ENCODE measurements at regions not wholly inside any gene's neighbourhood (a gene's known extent, or its start where the extent isn't known, plus 50 kb on each side); places are given as distances from the start of the nearest gene placed in this dataset.

- no peak for DNase-seq (ENCODE audit: low read depth in 4 of 6, low spot score in 6 of 6)
- Histone ChIP-seq H3K9me3 (ENCODE audit: control insufficient read depth, insufficient read depth, low read length) (no peaks in the 10 kb centered on the region), H3K27me3 (ENCODE audit: control insufficient read depth, insufficient read depth, low read length) (no peaks in the 10 kb centered on the region), H3K36me3 (ENCODE audit: control insufficient read depth, insufficient read depth, low read length) (no peaks in the 10 kb centered on the region), H3K4me1 (ENCODE audit: control insufficient read depth, insufficient read depth, low read length) (no peaks in the 10 kb centered on the region), H3K4me3 (ENCODE audit: low read depth, low read length) (no peak overlapping the region), H3K27ac (ENCODE audit: low read depth, low read length) (no peak overlapping the region)
- WGBS (ENCODE audit: insufficient coverage): 50% methylated on average over 3 of the region's 4 CpGs
These were observed 162.9 kb upstream of the GJB5 start for GRCh38 chr1:34591751-34592629.

GRCh38 chr1:34597877-34598514, 156.9 kb upstream of the GJB5 start:
- Histone ChIP-seq H3K36me3 (ENCODE audit: control insufficient read depth, insufficient read depth, low read length) (no peaks in the 10 kb centered on the region), H3K4me1 (ENCODE audit: control insufficient read depth, insufficient read depth, low read length) (peaks cover 5% of the 10 kb centered on the region), H3K4me3 (ENCODE audit: low read depth, low read length) (no peak overlapping the region), H3K27me3 (ENCODE audit: control insufficient read depth, insufficient read depth, low read length) (no peaks in the 10 kb centered on the region), H3K9me3 (ENCODE audit: control insufficient read depth, insufficient read depth, low read length) (no peaks in the 10 kb centered on the region), H3K27ac (ENCODE audit: low read depth, low read length) (no peak overlapping the region)
- peak; percentile 26 to 92 (median 59) for DNase-seq (ENCODE audit: low read depth in 4 of 6, low spot score in 6 of 6)
- 0% methylated on average over 1 of the region's 5 CpGs for WGBS (ENCODE audit: insufficient coverage)

- Histone ChIP-seq H3K9me3 (ENCODE audit: control insufficient read depth, insufficient read depth, low read length) (no peaks in the 10 kb centered on the region), H3K27me3 (ENCODE audit: control insufficient read depth, insufficient read depth, low read length) (no peaks in the 10 kb centered on the region), H3K36me3 (ENCODE audit: control insufficient read depth, insufficient read depth, low read length) (no peaks in the 10 kb centered on the region), H3K4me1 (ENCODE audit: control insufficient read depth, insufficient read depth, low read length) (peaks cover under 1% of the 10 kb centered on the region), H3K4me3 (ENCODE audit: low read depth, low read length) (no peak overlapping the region), H3K27ac (ENCODE audit: low read depth, low read length) (no peak overlapping the region)
- no peak for DNase-seq (ENCODE audit: low read depth in 4 of 6, low spot score in 6 of 6)
- WGBS (ENCODE audit: insufficient coverage): 80% methylated on average over 1 of the region's 6 CpGs
These were observed 151.9 kb upstream of the GJB5 start for GRCh38 chr1:34602907-34603306.

GRCh38 chr1:34603594-34603993, 151.3 kb upstream of the GJB5 start:
- Histone ChIP-seq H3K4me1 (ENCODE audit: control insufficient read depth, insufficient read depth, low read length) (no peaks in the 10 kb centered on the region), H3K27me3 (ENCODE audit: control insufficient read depth, insufficient read depth, low read length) (no peaks in the 10 kb centered on the region), H3K27ac (ENCODE audit: low read depth, low read length) (no peak overlapping the region), H3K36me3 (ENCODE audit: control insufficient read depth, insufficient read depth, low read length) (no peaks in the 10 kb centered on the region), H3K9me3 (ENCODE audit: control insufficient read depth, insufficient read depth, low read length) (no peaks in the 10 kb centered on the region), H3K4me3 (ENCODE audit: low read depth, low read length) (no peak overlapping the region)
- DNase-seq (ENCODE audit: low read depth in 4 of 6, low spot score in 6 of 6): no peak
- 52% methylated on average over 2 of the region's 2 CpGs for WGBS (ENCODE audit: insufficient coverage)

- H3K4me1 ChIP-seq (ENCODE audit: control insufficient read depth, insufficient read depth, low read length): no peaks in the 10 kb centered on the region
- no peak for DNase-seq (ENCODE audit: low read depth in 4 of 6, low spot score in 6 of 6)
- no peaks in the 10 kb centered on the region for H3K36me3 ChIP-seq (ENCODE audit: control insufficient read depth, insufficient read depth, low read length)
- no peak overlapping the region for H3K27ac ChIP-seq (ENCODE audit: low read depth, low read length)
- H3K27me3 ChIP-seq (ENCODE audit: control insufficient read depth, insufficient read depth, low read length): no peaks in the 10 kb centered on the region
- H3K9me3 ChIP-seq (ENCODE audit: control insufficient read depth, insufficient read depth, low read length): no peaks in the 10 kb centered on the region
- WGBS (ENCODE audit: insufficient coverage): 100% methylated on average over 2 of the region's 5 CpGs
- H3K4me3 ChIP-seq (ENCODE audit: low read depth, low read length): no peak overlapping the region
These were observed 148.3 kb upstream of the GJB5 start for GRCh38 chr1:34606504-34606903.

GRCh38 chr1:34610063-34610462, 144.8 kb upstream of the GJB5 start:
- DNase-seq (ENCODE audit: low read depth in 4 of 6, low spot score in 6 of 6): no peak
- H3K36me3 ChIP-seq (ENCODE audit: control insufficient read depth, insufficient read depth, low read length): no peaks in the 10 kb centered on the region
- no peaks in the 10 kb centered on the region for H3K4me1 ChIP-seq (ENCODE audit: control insufficient read depth, insufficient read depth, low read length)
- WGBS (ENCODE audit: insufficient coverage): 60% methylated on average over 1 of the region's 2 CpGs
- H3K4me3 ChIP-seq (ENCODE audit: low read depth, low read length): no peak overlapping the region
- no peaks in the 10 kb centered on the region for H3K27me3 ChIP-seq (ENCODE audit: control insufficient read depth, insufficient read depth, low read length)
- H3K9me3 ChIP-seq (ENCODE audit: control insufficient read depth, insufficient read depth, low read length): no peaks in the 10 kb centered on the region
- no peak overlapping the region for H3K27ac ChIP-seq (ENCODE audit: low read depth, low read length)

GRCh38 chr1:34611571-34611970, 143.3 kb upstream of the GJB5 start:
- no peak overlapping the region for H3K4me3 ChIP-seq (ENCODE audit: low read depth, low read length)
- H3K9me3 ChIP-seq (ENCODE audit: control insufficient read depth, insufficient read depth, low read length): no peaks in the 10 kb centered on the region
- no peak for DNase-seq (ENCODE audit: low read depth in 4 of 6, low spot score in 6 of 6)
- no peak overlapping the region for H3K27ac ChIP-seq (ENCODE audit: low read depth, low read length)
- H3K27me3 ChIP-seq (ENCODE audit: control insufficient read depth, insufficient read depth, low read length): no peaks in the 10 kb centered on the region
- no peaks in the 10 kb centered on the region for H3K36me3 ChIP-seq (ENCODE audit: control insufficient read depth, insufficient read depth, low read length)
- 92% methylated on average over 2 of the region's 5 CpGs for WGBS (ENCODE audit: insufficient coverage)
- no peaks in the 10 kb centered on the region for H3K4me1 ChIP-seq (ENCODE audit: control insufficient read depth, insufficient read depth, low read length)

- H3K36me3 ChIP-seq (ENCODE audit: control insufficient read depth, insufficient read depth, low read length): no peaks in the 10 kb centered on the region
- H3K4me3 ChIP-seq (ENCODE audit: low read depth, low read length): no peak overlapping the region
- H3K4me1 ChIP-seq (ENCODE audit: control insufficient read depth, insufficient read depth, low read length): no peaks in the 10 kb centered on the region
- H3K27ac ChIP-seq (ENCODE audit: low read depth, low read length): no peak overlapping the region
- no peaks in the 10 kb centered on the region for H3K27me3 ChIP-seq (ENCODE audit: control insufficient read depth, insufficient read depth, low read length)
- no peaks in the 10 kb centered on the region for H3K9me3 ChIP-seq (ENCODE audit: control insufficient read depth, insufficient read depth, low read length)
- DNase-seq (ENCODE audit: low read depth in 4 of 6, low spot score in 6 of 6): peak in 2 of 6 donors; percentile 17 to 37
- WGBS (ENCODE audit: insufficient coverage): 36% methylated on average over 6 of the region's 9 CpGs
These were observed 142.6 kb upstream of the GJB5 start for GRCh38 chr1:34612091-34612827.

- Histone ChIP-seq H3K9me3 (ENCODE audit: control insufficient read depth, insufficient read depth, low read length) (no peaks in the 10 kb centered on the region), H3K27ac (ENCODE audit: low read depth, low read length) (no peak overlapping the region), H3K4me3 (ENCODE audit: low read depth, low read length) (no peak overlapping the region), H3K27me3 (ENCODE audit: control insufficient read depth, insufficient read depth, low read length) (no peaks in the 10 kb centered on the region), H3K4me1 (ENCODE audit: control insufficient read depth, insufficient read depth, low read length) (no peaks in the 10 kb centered on the region), H3K36me3 (ENCODE audit: control insufficient read depth, insufficient read depth, low read length) (no peaks in the 10 kb centered on the region)
- 57% methylated on average over 1 of the region's 7 CpGs for WGBS (ENCODE audit: insufficient coverage)
- DNase-seq (ENCODE audit: low read depth in 4 of 6, low spot score in 6 of 6): no peak
These were observed 137.3 kb upstream of the GJB5 start for GRCh38 chr1:34617321-34618118.
